HG03135 (cell line): ENCODE measurements at regions not wholly inside any gene's neighbourhood (a gene's known extent, or its start where the extent isn't known, plus 50 kb on each side); places are given as distances from the start of the nearest gene placed in this dataset.
"Not testable (repeated sequence)": the region's sequence is repeated elsewhere in the genome, so short reads cannot be mapped to it uniquely, and the experiment has no call there.

ENCODE experiments used
- ATAC-seq: cut with Tn5 transposase; IDR thresholded peaks from one replicate; pipeline ENCODE4 v1.9.1; 2021; ENCODE audit warnings: mild to moderate bottlenecking, moderate library complexity; ENCODE audit not compliant: unreplicated experiment

DNA sequence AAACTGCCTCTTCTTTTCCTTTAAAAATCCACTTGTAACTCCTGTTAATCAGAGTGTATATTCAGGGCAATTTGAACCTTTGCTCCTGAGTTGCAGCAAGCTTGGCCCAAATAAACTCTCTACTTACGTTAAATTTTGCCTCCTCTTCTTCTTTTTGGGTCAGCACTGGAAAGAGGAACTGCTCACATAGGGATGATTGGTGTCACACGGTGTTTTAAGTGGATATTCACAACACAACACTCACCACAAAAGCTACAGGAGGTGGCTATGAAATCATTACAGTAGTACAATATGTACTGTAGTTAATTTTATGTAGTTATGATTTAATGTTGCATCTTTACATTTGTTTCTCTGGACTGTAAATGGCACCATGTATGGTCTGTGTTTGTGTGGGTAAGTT is 96.8 kb upstream of the DOCK9 start:
- no peak for ATAC-seq

DNA sequence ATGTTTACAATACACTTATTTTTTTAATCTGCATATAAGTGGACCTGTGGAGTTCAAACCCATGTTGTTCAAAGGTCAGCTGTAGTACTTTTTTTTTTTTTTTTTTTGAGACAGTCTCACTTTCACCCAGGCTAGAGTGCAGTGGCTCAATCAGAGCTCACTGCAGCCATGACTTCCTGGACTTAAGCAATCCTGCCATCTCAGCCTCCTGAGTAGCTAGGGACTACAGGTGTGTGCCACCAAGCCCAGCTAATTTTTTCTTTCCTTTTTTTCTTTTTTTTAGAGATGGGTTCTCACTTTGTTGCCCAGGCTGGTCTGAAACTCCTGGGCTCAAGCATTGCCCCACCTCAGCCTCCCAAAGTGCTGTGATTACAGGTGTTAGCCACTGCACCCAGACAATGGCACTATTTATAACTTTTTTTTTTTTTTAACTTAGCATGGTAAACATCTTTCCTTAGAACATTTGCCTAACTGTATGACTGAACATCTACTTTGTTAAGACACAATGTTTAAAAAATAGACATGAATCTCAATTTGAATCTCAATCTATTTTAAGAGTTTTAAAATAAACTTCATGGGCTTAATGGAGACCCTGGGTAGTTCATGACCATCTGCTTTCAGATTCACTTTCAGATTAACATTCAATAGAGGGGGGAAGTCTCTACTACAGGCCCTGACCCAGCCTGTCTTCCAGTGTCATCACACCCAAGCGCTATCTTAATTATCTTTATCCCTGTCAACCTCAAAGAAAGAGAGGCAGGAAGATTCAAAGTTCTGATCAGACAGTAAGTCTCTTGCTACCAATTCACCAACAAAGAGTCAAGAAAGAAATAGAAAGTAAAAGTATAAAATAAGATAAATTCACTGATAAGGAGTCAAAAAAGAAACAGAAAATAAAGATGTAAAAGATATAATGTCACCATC is 97.7 kb upstream of the DOCK9 start:
- ATAC-seq: peak; percentile 89

DNA sequence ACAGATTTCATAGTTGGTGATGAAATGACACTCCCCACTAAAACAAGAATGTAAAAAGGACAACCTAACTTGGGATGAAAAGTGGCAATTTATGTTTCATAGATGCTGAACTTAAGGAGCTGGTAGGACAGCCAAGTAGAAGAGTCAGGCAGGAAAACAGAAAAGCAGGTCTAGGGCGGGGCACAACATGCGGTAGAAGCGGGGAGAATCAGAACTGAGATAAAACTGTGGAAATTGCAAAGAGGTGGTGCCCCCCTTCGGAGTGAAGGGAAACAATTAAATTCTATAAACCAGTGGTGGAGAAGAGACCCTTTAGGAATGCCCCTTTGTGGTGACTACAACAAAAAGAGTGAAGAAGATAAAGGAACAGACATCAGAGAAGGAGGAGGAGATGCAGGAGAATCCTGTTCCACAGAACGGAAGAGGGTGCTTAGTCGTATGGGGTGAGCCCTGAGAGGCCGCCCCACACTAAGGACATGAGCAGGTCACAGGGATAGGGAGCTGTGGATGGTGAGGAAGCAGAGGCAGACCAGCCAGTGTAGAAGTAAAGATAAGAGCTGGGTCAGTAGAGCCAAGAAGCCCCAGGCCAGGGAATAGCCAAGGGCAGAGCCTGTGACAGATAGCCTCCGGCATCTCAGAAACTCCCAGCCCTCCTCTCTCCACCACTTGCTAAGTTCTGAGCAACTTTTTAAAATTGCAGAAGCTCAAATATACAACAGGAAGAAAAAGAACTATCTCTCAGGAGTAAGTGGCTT is 100.3 kb upstream of the DOCK9 start:
- no peak for ATAC-seq

DNA sequence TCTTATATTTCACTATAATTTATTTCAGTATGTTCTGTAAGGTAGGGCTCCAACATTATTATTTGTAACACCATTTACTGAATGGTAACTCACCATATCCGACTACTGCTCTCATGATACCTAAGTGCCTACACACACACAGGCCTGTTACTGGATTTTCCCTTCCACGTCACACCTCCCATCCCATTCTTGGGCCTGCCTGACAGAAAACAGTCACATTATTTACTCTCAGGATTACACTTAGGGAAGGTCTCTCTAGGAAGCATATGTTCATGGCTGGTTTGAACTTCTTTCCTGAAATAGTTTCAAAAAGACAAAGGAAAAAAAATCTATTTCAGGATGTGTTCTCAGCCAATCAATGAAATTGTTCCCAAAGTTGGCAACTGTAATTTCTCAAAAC is 102.3 kb upstream of the DOCK9 start:
- no peak for ATAC-seq

DNA sequence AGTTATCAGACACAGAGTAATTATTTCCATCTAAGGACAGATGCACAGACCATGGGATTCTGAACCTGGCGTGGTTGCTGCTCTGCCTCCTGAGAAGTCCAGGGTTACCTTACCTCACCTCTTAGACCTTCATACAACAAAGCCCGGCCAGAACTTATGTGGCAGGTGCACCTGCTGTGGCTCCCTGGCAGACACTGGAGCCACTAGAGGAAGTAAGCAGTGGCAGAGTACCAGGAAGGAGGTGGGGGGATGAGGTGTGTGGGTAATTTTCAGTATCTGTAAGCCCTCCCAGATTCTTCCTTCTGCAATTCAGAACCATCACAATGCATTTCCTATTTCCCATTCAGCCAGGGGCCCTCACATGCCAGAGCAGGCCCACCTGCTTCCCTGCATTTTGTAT is 106.1 kb upstream of the DOCK9 start:
- ATAC-seq: no peak

DNA sequence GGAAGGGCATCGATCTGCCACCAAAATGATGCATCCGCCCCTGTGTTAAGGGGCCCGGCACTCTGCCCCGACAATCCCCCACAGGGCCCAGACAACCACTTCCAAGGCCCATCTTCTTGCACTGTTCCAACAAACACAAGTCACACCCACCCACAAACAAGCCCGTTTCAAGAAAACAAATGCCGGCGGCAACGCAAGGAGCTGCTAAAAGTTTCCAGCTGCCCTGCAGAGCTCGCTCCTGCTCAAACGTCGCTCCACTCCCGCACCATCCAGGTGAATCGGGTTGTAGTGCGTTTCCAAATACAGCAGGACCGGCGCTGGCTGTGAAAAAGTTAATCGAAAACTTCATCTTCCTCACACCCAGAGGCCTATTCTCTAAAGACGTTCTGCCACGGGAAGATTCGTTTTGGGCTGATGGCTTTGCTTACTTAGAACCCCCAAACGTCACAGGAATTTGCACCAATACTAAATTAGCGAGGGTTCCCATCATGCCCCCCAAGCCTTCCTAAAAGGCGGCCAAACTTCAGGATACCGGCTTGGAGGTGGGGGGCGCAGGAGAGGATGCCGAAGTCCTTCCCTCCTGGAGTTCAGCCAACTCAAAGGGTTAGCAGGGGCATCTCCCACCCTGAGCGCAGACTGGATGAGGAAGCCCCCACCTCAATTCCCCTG is 107.4 kb upstream of the DOCK9 start:
- ATAC-seq: no peak

DNA sequence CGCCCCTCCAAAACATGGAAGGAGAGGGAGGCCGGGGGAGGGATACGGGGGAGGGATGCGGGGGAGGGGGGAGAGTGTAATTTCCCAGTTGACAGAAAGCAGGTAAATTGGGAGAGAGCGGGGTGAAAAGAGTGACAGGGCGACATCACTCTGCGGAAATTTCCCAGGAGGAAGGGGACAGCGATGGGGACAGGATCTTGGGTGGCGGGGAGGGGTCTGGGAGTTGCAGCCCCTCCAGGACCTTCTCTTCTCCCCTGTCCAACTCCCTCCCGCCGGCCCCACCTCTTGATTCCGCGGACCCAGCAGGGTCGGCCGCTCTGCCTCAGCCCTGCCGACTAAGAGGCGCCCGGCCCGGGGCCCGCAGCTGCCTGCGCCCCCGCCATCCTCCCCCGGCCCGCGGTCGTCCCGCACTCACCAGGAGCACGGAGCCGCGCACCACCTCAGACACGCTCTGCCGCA is 108.0 kb upstream of the DOCK9 start:
- no peak for ATAC-seq

DNA sequence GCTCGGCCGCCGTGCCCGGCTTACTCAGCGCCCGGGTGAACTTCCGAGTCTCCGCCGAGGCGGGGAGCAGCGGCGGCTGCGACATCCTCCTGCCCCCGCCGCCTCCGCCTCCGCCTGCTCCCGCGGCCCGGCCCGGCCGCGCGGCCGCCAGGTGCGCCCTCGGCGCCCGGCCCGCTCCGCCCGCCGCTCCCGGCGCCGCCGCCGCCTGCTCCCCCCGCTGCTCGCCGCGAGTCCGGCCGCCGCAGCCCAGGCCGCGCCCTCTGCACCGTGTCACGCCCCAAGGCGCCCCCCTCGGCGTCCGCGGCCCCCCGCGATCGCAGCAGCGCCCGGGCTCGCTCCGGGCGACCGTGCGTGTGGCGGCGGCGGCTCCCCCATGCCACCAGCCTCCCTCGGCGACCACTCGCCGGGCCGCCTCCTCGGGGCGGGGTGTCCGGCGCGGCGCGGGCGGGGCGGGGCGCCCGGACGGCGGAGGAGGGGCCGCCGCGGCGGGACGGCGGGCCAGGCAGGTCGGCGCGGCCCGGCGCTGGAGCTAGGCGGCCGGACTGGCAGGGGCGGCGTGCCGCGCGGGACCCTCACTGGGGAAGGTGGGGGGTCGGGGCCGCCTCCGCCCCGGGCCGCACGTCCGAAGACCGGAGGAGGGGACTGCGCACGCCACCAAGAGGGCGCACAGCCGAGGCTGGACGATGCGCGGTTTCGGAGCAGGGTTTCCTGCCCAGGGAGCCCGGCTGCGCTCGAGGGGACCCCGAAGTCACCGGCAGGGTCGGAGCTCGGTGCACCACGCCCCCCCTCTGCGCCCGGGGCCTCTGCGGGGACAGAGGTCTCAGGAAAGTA is 108.6 kb upstream of the DOCK9 start:
- peak; percentile 45 for ATAC-seq

DNA sequence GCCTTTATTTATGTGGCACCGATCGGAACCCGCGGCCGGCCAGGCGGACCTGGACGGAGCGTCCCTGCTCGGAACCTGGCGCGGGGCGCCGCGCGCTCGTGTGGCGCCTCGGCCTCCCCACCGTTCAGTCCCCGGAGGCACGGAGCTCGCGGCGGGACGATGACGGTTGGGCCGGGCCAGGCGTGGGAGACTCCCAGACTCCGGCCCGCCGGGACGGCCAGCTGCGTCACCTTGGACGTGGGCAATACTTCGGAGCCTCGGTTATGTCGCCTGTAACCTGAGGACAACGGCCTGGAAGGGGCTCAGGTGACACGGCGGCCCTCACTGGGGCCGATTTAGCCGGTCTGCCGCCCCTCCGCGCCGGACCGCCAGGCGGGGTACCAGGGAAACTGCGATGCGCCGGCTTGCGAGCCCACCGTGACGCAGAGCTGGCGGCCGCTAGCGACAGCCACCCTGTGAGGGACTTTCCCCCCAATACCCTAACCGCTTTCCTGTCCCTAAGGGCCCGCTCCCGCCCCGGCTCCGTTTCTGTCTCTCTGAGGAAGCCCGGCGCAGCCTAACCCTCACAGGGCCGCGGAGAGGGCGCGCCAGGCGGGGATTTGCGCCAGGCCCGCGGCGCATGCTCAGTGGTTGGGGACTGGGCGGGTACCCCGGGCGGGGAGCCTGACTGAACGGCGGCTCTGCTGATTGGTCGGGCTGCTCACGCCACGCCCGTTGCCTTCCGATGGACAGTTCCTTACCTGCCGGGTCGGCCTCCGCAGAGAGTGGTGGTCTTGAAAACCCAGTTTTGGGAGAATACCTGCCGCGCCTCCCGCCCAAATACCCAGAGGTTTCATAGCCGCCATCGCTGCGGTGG is 109.5 kb upstream of the DOCK9 start:
- peak; percentile 73 for ATAC-seq

DNA sequence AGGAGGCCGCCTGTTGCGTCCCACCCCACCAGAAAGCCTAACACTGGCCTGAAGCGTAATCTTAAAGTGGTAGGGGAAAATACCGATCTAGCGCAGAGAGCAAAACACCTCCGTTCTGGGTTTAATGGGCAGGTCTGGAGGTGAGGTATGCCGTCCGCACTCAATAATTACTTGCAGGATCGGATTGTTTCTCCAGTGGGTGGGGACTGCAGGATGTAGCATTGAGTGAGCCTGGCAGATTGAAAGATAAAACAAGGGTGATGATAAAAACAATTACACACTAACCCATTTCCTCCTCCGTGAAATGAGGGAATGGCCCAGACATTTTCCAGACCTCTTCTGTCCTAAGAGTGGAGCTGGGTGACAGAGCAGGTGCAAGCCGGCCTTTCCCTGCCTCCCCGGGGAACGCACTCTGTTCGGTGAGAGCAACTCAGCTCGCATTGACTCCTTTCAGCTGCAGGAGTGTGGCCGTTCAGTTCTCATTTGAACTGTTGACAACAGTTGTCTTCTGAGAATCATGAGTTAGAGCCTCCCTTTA is 110.2 kb upstream of the DOCK9 start:
- peak; percentile 31 for ATAC-seq

DNA sequence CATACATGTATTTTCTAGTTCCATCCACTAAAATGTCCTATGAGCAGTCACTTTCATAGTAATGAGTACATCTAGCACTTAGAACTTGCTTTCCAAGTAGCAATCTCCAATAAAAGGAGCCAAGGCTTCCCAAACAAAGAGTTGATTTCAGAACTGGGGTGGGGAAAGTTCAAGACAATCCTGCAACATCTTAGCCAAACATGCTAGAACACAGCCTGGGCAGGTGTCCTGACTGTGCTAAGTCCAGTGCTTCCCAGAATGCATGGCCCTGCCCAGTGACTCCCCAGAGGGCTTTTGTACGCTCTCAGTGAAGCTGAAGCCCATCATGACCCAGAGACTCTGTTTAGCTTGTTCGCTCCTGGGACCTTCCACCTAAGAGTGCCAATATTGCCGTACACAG is 106.7 kb upstream of the UBAC2 start:
- ATAC-seq: no peak

DNA sequence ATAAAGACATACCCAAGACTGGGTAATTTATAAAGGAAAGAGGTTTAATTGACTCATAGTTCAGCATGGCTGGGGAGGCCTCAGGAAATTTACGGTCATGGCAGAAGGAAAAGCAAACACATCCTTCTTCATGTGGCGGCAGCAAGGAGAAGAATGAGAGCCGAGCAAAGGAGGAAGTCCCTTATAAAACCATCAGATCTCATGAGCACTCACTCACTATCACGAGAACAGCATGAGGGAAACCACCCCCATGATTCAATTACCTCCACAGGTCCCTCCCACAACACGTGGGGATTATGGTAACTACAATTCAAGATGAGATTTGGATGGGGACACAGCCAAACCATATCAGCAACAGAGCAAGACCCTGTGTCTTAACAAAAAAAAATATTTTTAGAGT is 98.8 kb upstream of the UBAC2 start:
- not testable (repeated sequence) for ATAC-seq

DNA sequence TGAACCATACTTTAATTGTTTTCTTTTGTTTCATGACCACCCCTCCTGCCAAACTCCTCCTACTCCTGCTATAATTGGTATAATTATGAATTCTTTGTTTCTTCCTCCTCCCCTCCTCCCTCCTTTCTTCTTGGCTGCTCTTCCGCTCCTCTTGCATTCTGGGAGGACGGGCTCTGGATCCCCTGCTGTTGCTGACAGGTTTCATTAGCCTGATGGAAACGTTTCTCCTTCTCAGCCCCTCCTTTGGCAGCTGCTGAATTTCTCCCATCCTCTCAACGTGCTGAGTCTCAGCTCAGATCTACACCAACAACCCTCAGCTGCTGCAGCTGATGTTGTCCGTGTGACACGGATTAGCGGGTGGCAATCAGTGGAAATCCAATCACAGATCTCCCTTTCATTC is 97.1 kb upstream of the UBAC2 start:
- no peak for ATAC-seq

DNA sequence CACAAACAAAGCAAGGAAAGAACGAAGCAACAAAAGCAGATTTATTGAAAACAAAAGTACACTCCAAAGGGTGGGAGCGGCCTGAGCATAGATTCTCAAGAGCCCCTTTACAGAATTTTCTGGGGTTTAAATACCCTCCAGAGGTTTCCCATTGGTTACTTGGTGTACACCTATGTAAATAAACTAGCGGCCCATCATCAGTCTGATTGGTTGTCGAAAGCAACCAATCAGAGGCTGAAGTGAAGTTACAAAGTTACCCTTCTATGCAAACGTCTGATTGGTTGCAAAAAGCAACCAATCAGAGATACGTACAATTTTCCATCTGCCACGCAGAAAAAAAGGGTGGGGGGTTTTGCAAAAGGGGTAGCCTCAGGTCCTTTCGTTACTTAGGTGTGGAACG is 96.3 kb upstream of the UBAC2 start:
- ATAC-seq: no peak

DNA sequence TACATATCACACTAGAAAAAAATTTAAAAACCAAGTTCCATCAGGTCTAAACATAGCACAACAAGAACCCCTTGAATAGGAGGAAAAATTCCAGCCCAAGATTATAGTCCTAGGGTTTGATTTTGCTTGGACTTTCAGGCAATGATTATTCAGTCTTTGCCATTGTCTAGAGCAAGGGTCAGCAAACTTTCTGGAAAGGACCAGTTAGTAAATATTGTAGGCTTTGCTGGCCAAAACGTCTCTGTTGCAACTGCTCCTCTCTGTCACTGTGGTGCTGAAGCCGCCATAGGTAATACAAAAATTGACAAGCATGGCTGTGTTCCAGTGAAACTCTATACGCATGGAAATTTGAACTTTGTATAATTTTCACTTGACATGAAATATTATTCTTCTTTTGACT is 95.5 kb upstream of the UBAC2 start:
- no peak for ATAC-seq

DNA sequence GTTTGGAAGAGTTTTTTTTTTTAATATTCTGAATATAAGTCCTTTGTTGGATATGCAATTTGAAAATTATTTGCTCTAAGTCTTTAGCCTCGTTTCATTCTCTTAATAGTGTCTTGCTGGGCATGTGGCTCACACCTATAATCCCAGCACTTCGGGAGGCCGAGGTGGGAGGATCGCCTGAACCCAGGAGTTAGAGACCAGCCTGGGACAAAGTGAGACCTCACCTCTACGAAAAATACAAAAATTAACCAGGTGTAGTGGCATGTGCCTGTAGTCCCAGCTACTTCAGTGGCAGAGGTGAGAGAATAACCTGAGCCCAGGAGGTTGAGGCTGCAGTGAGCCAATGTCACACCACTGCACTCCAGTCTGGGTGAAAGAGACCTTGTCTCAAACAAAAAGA is 87.3 kb upstream of the UBAC2 start:
- ATAC-seq: no peak

DNA sequence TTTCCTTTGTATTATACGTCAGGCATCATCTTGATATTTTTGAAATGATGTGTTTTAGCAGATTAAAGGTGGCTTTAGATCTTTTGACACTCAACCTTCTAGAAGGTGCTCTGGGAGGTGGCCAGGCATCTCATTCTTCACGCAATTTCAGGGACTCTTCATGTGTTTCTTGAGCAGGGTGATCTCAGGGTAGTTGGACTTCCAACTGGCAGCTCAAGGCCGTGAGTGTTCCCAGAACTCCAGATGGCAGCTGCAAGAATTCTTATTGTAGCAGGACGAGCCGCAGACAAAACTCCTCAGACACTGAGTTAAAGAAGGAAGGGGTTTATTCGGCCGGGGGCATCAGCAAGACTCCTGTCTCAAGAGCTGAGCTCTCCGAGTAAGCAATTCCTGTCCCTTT is 82.5 kb upstream of the UBAC2 start:
- no peak for ATAC-seq

DNA sequence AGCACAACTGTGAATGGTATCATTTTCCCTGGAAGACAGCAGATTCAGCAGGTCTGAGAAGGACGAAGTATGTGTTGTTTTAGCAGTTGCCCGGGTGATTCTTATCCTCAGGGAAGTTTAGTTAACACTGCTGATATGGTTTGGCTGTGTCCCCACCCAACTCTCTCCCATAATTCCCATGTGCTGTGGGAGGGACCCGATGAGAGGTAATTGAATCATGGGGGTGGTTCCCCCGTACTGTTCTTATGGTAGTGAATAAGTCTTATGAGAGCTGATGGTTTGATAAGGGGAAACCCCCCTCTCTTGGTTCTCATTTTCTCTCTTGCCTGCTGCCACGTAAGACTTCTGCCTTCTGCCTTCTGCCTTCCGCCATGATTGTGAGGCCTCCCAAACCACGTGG is 81.0 kb upstream of the UBAC2 start:
- no peak for ATAC-seq

DNA sequence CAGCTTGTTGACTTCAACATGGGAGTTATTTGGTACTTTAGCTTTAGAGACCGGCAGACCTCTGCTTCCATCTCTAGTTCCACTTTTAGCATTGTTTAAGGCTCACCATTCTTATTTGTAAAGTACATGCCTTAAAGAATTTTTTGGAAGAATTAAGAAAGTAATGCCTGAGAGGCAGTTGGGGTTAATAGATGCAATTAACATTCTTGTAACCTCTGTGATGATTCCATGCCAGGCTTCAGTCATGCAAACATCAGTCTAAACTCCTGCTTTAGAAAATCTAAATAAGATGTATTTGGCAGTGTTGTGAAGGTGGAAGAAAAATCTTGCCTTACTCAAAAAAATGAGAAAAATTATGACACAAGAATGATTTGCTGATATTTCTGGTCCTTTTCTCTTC is 79.9 kb upstream of the UBAC2 start:
- no peak for ATAC-seq

DNA sequence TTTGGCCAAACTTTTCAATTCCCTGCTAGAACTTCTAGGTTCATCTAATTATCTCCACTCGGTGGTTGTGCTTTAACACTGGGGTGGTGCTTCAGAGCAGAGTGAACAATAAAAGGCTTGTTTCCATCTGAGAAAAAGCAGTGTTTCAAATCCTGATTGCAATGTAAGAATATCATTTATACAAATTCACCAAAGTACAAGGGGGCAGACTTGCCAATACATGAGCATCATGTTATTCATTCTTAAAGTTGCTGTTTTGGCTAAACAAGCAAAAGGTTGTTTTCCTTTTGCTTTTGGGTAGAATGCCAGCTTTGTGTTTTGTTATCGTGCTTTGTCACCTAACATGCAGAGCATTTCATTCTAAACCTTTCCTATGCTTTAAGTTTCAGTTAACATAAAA is 78.5 kb upstream of the UBAC2 start:
- no peak for ATAC-seq
